Urinary bladder (tissue), 3 donors: ENCODE measurements at regions not wholly inside any gene's neighbourhood (a gene's known extent, or its start where the extent isn't known, plus 50 kb on each side); places are given as distances from the start of the nearest gene placed in this dataset.

Experiments used
- DNase-seq: peaks from one replicate; pipeline ENCODE4 v3.0.0-alpha.2; 2015; ENCODE audit errors: extremely low spot score
- H3K27ac ChIP-seq: one replicate; pipeline ENCODE4 v1.5.1; 2013; ENCODE audit warnings: low read depth, mild to moderate bottlenecking, moderate library complexity
- H3K36me3 ChIP-seq: one replicate; pipeline ENCODE4 v1.6.1; 2013; ENCODE audit warnings: mild to moderate bottlenecking, moderate library complexity; ENCODE audit not compliant: insufficient read depth
- H3K4me1 ChIP-seq: one replicate; pipeline ENCODE4 v1.6.1; 2013; ENCODE audit warnings: mild to moderate bottlenecking, moderate library complexity; ENCODE audit not compliant: insufficient read depth
- H3K4me3 ChIP-seq: one replicate; pipeline ENCODE4 v1.5.1; 2013; ENCODE audit warnings: low read depth, low read length
- WGBS: extraction: QIAGEN DNeasy Blood & Tissue Kit; methylation state at CpG from one replicate; pipeline ENCODE4 v1.1.7; 2013; 5-methylcytosine and 5-hydroxymethylcytosine counted together
- donor health status: healthy with polysubstance abuse.
- donor health status: healthy.

DNA sequence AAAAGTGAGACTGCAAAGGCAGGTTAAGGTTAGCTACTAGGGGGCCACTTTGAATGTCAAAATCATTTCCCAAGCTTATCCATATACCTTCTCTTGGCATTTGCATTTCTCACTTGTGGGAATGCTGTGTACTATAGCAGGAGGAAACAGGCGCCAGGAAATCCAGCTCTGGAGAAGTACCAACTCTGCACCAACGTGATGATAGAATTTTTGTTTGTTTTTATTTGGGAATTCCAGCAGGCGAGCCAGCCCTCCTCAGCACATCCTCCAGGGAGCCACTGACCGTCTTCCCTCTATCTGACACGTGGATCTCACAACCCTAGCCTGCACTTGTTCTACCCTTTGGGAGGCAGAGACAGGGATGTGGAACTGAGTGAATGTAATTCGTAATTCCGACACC, 318.0 kb downstream of the ACTL7B start:
- 59% methylated on average over 7 of the region's 7 CpGs for WGBS
- no peak overlapping the region for H3K27ac ChIP-seq
- H3K4me3 ChIP-seq, result no peak overlapping the region
- no peaks in the 10 kb centered on the region for H3K36me3 ChIP-seq
- H3K4me1 ChIP-seq, result no peaks in the 10 kb centered on the region
- DNase-seq, result no peak

DNA sequence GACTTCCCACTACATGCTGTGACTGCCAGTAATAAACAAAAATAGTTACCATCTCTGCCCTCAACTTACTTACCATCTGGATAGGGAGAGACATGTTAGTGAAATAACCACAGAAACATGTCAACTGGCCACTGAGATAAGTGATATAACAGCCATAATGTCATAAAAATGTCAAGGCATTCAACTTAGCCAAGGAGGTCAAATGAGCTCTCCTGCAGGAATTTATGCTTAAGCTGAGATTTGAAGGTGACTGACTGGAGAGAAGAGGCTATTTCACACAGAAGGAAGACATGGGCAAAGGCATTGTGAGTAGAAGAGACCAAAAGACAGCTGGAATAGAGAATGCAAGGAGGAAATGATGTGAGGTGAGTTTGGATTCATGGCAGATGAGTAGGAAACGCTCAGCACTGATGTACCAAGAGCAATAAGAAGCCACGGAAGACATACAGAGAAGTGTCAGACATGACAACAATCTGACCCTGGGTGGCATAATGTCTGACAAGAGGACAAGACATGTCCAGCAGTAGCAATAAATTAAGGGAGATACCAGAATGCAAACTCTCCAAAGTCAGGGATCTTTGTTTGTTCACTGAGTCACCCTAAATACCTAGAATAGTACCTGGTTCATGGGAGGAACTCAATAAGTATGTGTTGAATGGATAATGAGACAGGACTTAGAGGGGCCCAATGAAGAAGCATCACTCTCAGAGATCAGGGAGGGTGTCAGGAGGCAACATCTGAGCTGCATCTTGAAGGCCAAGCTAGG, 318.8 kb downstream of the ACTL7B start:
- DNase-seq, result no peak
- Histone ChIP-seq H3K4me1 (no peaks in the 10 kb centered on the region), H3K27ac (no peak overlapping the region), H3K36me3 (no peaks in the 10 kb centered on the region), H3K4me3 (no peak overlapping the region)
- WGBS, result 93% methylated on average over 2 of the region's 2 CpGs

DNA sequence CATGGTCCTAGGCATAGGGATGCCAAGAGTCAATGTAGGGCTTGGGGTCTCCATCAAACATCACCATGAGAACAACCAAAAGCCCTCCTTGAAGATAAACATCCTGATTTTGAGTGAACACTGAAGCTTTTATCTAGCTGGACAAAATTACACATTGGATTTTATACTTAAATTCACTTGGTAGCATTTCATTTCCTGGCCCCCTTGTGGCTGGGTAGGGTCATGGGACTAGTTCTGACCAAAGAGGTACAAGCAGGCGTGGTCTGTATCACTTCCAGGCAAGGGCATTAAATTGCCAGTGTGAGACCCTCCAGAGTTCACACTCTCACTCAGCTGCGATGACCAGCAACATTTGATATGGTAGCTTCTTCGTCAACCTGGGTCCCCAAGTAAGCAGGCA, 320.3 kb downstream of the ACTL7B start:
- Histone ChIP-seq H3K27ac (no peak overlapping the region), H3K4me1 (no peaks in the 10 kb centered on the region), H3K36me3 (no peaks in the 10 kb centered on the region), H3K4me3 (no peak overlapping the region)
- WGBS, result 88% methylated on average over 3 of the region's 3 CpGs
- no peak for DNase-seq

DNA sequence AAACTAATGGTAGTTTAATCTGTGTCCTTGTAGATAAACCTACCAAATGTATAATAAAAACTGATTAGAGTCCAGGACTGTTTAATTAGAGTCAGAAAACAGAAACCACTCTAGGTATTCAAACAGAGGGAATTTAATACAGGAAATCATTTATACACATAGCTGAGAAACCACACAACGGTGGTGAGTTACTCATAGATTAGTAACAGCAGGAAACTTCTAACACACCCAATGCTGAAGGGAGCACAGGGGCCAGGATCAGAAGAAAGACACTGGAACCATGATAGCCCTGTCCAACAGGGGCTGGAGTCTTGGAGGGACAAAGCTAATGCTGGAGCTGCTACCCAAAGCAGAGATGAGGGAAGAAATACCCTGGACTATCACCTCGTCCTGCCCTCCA, 321.0 kb downstream of the ACTL7B start:
- Histone ChIP-seq H3K4me3 (no peak overlapping the region), H3K27ac (no peak overlapping the region), H3K36me3 (no peaks in the 10 kb centered on the region), H3K4me1 (no peaks in the 10 kb centered on the region)
- no peak for DNase-seq
- 66% methylated on average over 2 of the region's 2 CpGs for WGBS

DNA sequence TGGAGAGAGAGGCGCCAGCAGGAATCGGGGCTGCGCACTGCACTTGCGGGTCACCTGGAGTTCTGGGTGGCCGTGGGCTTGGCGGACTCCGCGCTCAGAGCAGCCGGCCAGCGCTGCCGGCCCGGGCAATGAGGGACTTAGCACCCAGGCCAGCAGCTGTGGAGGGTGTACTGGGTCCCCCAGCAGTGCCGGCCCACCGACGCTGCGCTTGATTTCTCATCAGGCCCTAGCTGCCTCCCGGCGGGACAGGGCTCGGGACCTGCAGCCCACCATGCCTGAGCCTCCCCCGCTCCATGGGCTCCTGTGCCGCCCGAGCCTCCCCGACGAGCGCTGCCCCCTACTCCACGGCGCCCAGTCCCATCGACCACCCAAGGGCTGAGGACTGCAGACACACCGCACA, 325.6 kb downstream of the ACTL7B start:
- 97% methylated on average over 29 of the region's 29 CpGs for WGBS
- Histone ChIP-seq H3K4me1 (no peaks in the 10 kb centered on the region), H3K4me3 (no peak overlapping the region), H3K27ac (no peak overlapping the region), H3K36me3 (no peaks in the 10 kb centered on the region)
- DNase-seq, result no peak

DNA sequence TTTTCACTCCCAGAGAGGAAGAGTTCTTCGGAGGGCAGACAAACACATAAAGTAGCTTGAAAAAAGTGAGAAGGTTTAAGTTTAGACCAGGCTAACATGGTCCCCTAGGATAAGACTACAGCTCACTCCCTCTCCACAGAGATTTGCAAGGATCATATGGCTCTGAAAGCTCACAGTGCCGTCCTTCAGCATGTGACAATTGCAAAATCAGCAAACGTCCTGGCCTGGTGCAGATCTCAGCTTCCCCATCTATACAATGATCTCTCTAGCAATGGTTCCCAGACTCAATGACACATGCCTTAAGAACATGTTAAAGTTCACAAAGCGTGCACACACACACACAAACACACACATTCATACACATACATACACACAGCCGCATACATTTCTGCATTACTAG, 327.6 kb downstream of the ACTL7B start:
- 77% methylated on average over 5 of the region's 5 CpGs for WGBS
- Histone ChIP-seq H3K4me1 (no peaks in the 10 kb centered on the region), H3K36me3 (no peaks in the 10 kb centered on the region), H3K4me3 (no peak overlapping the region), H3K27ac (no peak overlapping the region)
- no peak for DNase-seq

DNA sequence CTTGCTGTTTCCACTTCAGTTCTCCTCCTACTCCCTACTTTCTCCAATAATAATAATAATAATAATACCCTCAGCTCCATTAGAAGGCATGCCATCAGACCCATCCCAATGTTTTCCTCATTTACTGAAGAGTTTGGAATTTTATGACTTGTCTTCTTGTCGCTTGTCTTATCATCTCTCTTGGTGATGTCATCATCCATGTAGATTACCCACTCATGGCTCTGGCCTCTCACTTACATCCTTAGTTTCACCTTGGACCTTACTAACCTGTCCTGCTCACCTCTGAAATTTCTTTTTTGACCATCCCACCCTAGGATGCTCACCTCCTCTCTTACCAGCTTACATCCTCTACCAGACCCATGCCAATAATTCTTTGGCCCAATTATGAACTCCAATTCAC, 329.3 kb downstream of the ACTL7B start:
- no peaks in the 10 kb centered on the region for H3K36me3 ChIP-seq
- H3K4me3 ChIP-seq, result no peak overlapping the region
- H3K4me1 ChIP-seq, result no peaks in the 10 kb centered on the region
- DNase-seq, result no peak
- H3K27ac ChIP-seq, result no peak overlapping the region
- WGBS, result 92% methylated on average over 1 of the region's 1 CpG

DNA sequence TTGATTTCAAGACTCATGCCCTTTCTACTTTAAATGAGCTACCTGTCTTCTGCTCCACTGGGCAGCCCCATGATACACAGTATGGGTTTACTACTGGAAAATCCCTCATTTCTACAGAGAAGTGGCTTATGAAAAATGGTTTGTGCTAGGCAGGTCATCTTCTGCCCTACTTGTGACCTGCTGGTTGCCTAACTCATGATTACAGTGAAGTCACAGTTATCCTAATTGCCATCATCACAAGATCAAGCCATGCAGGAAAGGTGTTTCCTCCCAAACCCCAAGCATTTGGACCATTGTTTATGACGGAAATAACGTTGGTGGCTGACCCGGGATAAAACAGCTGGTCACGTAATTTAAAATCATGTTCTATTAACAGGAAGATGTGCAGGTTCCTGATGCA, 330.6 kb downstream of the ACTL7B start:
- 78% methylated on average over 4 of the region's 4 CpGs for WGBS
- H3K4me3 ChIP-seq, result no peak overlapping the region
- no peak for DNase-seq
- H3K4me1 ChIP-seq, result no peaks in the 10 kb centered on the region
- no peaks in the 10 kb centered on the region for H3K36me3 ChIP-seq
- no peak overlapping the region for H3K27ac ChIP-seq

DNA sequence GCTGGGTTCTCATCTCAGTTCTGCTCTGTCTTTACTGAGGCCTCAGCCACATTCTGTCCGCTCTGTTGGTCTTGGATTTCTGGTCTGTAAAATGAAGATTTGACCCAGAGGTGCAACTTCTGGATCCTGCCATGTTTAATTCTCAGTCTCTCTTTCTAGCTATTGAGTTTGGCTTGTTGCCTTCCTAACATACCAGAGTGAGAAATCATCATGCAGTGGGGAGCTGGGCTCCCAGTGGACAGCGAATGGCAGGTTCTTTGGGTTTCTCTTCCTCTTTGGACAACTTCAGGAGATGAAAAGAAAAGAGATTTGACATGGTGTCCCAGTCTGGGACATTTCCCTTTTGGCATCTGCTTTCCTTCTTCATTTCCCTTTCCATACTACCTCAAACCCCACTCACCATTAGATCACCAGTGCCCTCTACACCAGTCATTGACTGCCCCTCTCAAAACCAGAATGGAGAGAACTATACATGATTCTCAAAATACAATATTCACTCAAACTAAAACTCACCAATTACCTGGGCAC, 334.7 kb downstream of the ACTL7B start:
- H3K4me1 ChIP-seq, result no peaks in the 10 kb centered on the region
- H3K36me3 ChIP-seq, result no peaks in the 10 kb centered on the region
- H3K4me3 ChIP-seq, result no peak overlapping the region
- H3K27ac ChIP-seq, result no peak overlapping the region
- 79% methylated on average over 2 of the region's 2 CpGs for WGBS
- DNase-seq, result no peak

DNA sequence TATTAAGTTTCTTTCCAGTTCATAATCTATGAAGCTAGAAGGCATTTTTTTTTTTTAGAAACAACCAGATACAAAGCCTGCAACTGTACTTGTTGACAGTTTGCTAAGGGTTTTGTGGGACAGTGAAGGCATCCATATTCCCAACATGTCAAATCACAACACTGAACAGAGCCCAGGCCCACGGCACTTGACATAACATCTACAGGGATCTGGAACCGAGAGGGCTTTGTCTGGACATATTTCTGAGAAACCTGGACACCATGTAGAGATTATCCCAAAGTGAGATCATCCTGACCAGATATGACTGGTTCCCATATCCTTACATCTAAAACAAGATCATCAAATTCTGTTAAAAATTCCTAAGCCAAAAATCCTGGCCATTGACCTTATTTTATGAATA, 336.3 kb downstream of the ACTL7B start:
- H3K27ac ChIP-seq, result no peak overlapping the region
- no peak for DNase-seq
- H3K4me3 ChIP-seq, result no peak overlapping the region
- no peaks in the 10 kb centered on the region for H3K36me3 ChIP-seq
- 69% methylated on average over 2 of the region's 2 CpGs for WGBS
- no peaks in the 10 kb centered on the region for H3K4me1 ChIP-seq

DNA sequence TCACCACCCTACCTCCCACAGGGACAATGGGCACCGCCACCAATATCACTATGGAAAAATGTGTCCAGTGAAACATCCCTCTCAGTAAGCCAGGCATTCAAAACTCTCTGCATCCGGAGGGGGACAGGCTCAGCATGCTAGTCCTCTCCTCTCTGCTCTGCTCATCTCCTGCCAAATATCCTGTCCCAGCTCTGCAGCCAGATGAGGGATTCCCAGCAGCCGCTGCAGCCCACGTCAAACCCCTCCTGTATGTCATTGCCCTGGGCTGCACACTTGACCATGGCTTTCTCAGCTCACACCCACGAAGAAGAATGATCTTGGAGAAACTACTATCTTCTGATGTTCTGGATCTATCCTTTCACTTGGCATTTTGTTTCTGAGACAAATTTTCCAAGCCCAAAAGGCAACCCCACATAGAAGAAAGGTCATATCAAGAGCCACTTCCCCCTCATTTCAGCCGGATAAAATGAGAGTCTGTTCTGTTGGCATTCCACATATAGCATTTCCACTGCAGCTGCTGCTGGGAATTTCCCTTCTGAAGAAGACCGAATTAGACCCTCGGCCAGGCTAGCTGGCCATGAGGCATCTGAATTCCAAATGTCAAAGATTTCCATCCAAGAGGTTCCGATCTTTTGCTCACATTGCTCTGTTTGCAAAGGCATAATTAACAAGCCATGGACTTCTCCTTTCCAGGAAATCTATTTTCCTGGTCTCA, 338.0 kb downstream of the ACTL7B start:
- no peak for DNase-seq
- H3K4me1 ChIP-seq, result no peaks in the 10 kb centered on the region
- H3K27ac ChIP-seq, result no peak overlapping the region
- no peaks in the 10 kb centered on the region for H3K36me3 ChIP-seq
- 68% methylated on average over 9 of the region's 9 CpGs for WGBS
- H3K4me3 ChIP-seq, result no peak overlapping the region

DNA sequence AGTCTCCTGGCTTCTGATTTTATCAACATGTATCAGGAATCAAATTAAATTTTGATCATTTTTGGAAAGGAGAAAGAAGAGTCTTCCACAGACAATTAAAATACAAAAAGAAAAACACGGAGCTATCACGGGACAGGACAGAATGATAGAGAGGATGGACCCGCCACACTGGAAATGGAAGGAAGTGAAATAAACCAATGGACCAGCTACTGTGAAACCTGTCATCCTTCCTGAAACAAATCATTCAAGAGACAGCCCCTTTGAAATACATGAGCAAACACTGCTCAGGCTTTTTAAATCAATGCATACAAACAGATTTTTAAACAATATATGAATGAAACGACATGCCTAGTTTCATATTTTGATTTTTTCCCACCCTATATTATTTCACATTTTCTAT, 339.4 kb downstream of the ACTL7B start:
- no peak for DNase-seq
- Histone ChIP-seq H3K4me3 (no peak overlapping the region), H3K4me1 (no peaks in the 10 kb centered on the region), H3K36me3 (no peaks in the 10 kb centered on the region), H3K27ac (no peak overlapping the region)
- whole genome bisulfite sequencing, result 91% methylated on average over 4 of the region's 4 CpGs

DNA sequence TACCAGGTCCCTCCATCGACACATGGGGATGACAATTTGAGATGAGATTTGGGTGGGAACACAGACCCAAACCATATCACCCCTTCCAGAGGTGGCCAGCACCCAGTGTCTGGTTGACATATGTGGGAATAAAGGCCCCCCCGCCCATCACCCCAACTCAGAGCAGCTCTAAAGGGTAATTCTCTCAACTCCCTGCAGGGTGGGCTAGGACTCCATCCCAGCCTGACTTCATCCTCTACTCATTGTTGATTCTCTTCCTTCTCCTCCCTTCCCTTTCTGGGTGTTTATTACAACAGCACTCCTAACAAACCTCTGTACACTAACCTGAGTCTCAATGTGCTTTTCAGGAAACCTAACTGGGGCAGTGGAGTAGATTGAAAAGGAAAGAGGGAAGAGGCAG, 339.9 kb downstream of the ACTL7B start:
- WGBS, result 95% methylated on average over 2 of the region's 2 CpGs
- Histone ChIP-seq H3K4me1 (no peaks in the 10 kb centered on the region), H3K27ac (no peak overlapping the region), H3K4me3 (no peak overlapping the region), H3K36me3 (no peaks in the 10 kb centered on the region)
- no peak for DNase-seq

DNA sequence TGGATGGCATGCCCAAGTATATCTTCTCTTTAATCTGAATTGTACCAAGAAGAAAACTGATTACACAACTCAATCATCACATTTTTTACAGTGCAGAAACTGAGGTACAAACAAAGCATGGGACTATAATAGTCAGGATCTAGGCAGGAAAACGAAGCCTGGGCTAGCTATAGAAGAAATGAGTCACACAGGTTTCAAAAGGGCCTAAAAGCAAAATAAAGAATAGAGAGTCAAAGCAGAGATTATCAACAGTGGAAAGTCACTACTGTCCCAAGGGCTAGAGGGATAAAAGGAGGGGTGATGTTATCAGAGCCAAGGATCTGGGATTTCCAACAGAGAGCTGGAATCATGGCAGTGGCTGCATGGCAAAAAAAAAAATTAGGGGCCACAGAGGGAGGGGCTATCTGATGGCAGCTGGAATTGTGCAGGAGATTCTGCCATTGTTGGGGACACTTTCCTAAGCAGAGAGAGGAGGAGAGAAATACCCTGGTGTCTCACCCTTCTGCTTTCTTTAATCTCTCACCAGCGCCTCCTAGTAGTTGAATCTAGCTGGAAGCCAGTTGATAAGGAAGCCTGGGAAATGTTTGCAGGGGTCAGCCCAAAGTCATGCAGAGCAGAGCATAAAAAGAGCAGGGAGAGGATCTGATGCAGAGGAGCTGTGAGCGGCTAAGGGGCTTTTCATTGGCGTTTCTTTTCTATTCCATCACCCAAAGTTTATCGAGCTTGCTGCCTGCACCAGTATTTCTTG, 343.2 kb downstream of the ACTL7B start:
- no peak overlapping the region for H3K27ac ChIP-seq
- H3K36me3 ChIP-seq, result no peaks in the 10 kb centered on the region
- no peak overlapping the region for H3K4me3 ChIP-seq
- no peak for DNase-seq
- no peaks in the 10 kb centered on the region for H3K4me1 ChIP-seq
- WGBS, result 75% methylated on average over 5 of the region's 5 CpGs
